ENCODE measurements at regions not wholly inside any gene's neighbourhood (a gene's known extent, or its start where the extent isn't known, plus 50 kb on each side); places are given as distances from the start of the nearest gene placed in this dataset.
"Not testable (repeated sequence)": the region's sequence is repeated elsewhere in the genome, so short reads cannot be mapped to it uniquely, and the experiment has no call there.

DNA sequence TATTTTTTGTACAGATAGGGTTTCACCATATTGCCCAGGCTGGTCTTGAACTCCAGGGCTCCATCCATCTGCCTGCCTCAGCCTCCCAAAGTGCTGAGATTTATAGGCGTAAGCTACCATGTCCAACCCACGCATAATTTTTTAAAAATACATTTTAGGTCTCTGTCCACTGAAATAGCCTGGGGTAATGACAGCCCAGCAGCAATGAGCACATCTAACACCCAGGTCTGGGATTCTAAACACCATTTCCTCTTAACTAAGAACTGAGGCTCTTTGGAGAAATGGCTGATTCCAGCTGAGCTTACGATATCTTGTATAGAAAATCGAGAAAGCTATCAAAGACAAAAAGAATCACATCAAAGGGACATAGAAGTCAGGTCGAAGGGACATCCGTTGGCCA is 245.3 kb downstream of the PARN start:
- no peak for DNase-seq (ENCODE audit: low spot score)
- ChIA-PET CTCF (interaction anchor here (0.7 kb wide), 1 partner anchor 1760 kb away, joined by 3 read pairs; no protein-coding TSS in a partner anchor), POLR2A (ENCODE audit: low non-redundant PET) (no interaction called here)

DNA sequence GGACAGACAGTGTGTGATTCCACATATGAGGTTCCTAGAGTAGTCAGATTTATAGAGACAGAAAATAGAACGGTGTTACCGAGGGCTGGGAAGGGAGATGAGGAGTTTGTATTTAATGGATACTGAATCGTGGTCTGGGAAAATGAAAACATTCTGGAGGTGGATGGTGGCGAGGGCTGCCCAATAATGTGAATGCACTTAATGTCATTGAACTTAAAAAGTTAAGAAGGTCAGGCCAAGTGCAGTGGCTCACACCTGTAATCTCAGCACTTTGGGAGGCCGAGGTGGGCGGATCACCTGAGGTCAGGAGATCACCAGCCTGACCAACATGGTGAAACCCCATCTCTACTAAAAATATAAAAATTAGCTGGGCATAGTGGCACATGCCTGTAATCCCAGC is 246.2 kb downstream of the PARN start:
- POLR2A ChIA-PET (ENCODE audit: low non-redundant PET); DNase-seq (ENCODE audit: low spot score): not testable (repeated sequence)
- CTCF ChIA-PET, result interaction anchor here (0.7 to 0.9 kb wide), 2 partner anchors 10 to 1761 kb away, joined by 3 to 4 read pairs; no protein-coding TSS in a partner anchor
- H3K27ac ChIP-seq, result peak overlapping the region; percentile 27; the same call in 1 of the 2 replicates

More for the DNA sequence above, 245.3 kb downstream of the PARN start:
- TF ChIP-seq, protein P1, sequence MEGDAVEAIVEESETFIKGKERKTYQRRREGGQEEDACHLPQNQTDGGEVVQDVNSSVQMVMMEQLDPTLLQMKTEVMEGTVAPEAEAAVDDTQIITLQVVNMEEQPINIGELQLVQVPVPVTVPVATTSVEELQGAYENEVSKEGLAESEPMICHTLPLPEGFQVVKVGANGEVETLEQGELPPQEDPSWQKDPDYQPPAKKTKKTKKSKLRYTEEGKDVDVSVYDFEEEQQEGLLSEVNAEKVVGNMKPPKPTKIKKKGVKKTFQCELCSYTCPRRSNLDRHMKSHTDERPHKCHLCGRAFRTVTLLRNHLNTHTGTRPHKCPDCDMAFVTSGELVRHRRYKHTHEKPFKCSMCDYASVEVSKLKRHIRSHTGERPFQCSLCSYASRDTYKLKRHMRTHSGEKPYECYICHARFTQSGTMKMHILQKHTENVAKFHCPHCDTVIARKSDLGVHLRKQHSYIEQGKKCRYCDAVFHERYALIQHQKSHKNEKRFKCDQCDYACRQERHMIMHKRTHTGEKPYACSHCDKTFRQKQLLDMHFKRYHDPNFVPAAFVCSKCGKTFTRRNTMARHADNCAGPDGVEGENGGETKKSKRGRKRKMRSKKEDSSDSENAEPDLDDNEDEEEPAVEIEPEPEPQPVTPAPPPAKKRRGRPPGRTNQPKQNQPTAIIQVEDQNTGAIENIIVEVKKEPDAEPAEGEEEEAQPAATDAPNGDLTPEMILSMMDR (conservative IDR thresholded peaks at IDR 0.05; ENCODE audit: low read depth), result no peak
- H3K27ac ChIP-seq, result no peak overlapping the region

DNA sequence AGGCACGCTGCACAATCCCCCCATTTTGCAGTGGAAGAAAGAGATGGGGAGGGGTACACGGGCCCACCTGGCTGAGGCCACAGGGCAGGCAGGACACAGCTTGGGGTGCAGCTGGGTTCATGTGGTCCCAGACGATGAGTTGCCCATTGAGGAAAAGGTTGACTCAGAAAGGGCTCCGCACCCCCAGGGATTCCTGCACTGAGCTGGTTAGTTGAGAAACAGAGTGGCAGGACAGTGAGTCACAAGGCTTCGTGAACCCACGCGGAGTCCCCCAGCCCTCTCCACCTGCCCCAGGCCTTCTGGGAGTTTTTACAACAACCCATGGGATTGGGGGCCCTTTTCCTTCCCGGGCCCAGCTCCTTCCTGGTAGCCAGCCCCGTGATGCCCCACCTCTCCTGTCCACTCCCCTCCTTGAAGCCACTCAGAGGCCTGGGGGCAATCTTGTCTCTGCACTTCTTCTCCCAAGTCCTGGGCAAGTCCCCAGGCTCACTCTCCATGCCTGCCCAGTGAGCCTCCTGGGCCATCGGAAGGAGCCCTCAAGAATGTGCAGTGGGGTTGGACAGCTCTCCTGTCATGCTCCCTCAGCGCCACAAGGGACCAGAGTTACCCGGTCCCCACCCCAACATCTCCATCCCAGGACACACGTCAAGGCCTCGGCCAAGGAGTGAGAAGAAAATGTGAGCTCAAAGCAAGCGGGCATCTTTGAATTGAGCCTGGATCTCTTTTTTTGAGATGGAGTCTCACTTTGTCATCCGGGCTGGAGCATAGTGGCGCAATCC is 251.2 kb downstream of the PARN start:
- peak; percentile 86 for DNase-seq (ENCODE audit: low spot score)
- ChIA-PET POLR2A (ENCODE audit: low non-redundant PET) (interaction anchor here (0.7 kb wide), 1 partner anchor 119 kb away, joined by 6 read pairs; no protein-coding TSS in a partner anchor), CTCF (interaction anchor here (0.7 kb wide), 1 partner anchor 359 kb away, joined by 3 read pairs; no protein-coding TSS in a partner anchor)
- peak overlapping the region; percentile 80 for H3K27ac ChIP-seq
- TF ChIP-seq, protein P1 (conservative IDR thresholded peaks at IDR 0.05; ENCODE audit: low read depth), result no peak

DNA sequence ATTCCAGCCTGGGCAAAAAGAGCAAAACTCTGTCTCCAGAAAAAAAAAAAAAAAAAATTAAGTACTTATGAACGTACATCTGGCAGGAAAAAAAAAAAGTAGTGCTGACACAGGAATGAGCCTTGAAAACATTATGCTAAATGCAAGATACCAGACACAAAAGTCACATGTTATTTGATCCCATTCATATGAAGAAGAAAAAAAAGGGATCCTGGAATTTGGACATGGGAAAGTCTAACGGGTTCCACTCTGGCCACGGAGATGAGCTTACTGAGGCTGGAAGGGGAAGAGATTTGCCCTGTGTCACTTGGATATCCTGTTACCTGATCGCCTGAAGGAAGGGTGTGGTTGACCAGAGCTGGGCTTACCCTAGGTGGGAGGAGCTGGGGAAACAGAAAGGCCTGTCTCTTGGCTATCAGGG is 251.9 kb downstream of the PARN start:
- peak overlapping the region; percentile 80 for H3K27ac ChIP-seq
- DNase-seq (ENCODE audit: low spot score), result peak; percentile 64
- TF ChIP-seq, protein P1 (conservative IDR thresholded peaks at IDR 0.05; ENCODE audit: low read depth), result no peak
- CTCF ChIA-PET, result interaction anchor here (0.6 to 0.7 kb wide), 2 partner anchors 29 to 359 kb away, joined by 3 read pairs; no protein-coding TSS in a partner anchor
- POLR2A ChIA-PET (ENCODE audit: low non-redundant PET), result interaction anchor here (0.7 kb wide), 1 partner anchor 120 kb away, joined by 6 read pairs; no protein-coding TSS in a partner anchor

DNA sequence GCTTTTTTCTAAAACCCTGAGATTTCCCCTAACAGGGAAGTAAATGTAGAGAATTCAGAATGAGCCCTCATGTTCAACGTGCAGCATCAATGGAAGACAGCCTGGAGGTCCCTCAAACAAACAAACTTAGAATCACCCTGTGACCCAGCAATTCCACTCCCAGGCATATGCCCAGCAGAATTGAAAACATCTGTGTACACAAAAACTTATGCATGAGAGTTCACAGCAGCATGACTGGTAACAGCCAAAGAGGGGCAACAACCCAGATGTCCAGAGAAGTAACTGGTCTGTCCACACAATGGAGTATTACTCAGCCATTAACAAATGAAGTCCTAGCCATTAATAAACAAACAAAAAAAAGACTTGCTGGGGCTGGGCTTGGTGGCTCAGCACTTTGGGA is 252.7 kb downstream of the PARN start:
- TF ChIP-seq, protein P1 (conservative IDR thresholded peaks at IDR 0.05; ENCODE audit: low read depth), result no peak

DNA sequence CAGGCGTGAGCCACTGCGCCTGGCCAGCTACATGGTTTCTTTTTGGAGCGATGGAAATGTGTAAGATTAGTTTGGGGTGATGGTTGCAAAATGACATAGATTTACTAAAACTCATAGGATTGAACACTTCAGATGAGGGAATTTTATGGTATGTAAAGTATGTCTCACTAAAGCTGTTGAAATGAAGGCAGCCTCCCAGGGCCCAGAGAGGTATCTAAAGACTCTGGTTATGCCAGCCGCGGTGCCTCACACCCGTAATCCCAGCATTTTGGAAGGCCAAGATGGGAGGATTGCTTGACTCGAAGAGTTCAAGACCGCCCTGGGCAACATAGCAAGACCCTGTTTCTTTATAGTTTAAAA is 254.9 kb downstream of the PARN start:
- DNase-seq (ENCODE audit: low spot score), result no peak
- CTCF ChIA-PET, result interaction anchor here (0.6 kb wide), 1 partner anchor 126 kb away, joined by 3 read pairs; no protein-coding TSS in a partner anchor
- H3K27ac ChIP-seq, result peak overlapping the region; percentile 27; the same call in 1 of the 2 replicates
- TF ChIP-seq, protein P1 (conservative IDR thresholded peaks at IDR 0.05; ENCODE audit: low read depth), result no peak
- POLR2A ChIA-PET (ENCODE audit: low non-redundant PET), result no interaction called here

More for the DNA sequence above, 252.7 kb downstream of the PARN start:
- peak overlapping the region; percentile 80 for H3K27ac ChIP-seq
- ChIA-PET CTCF (no interaction called here), POLR2A (ENCODE audit: low non-redundant PET) (no interaction called here)
- DNase-seq (ENCODE audit: low spot score), result no peak

Data from RWPE1 (cell line).